GM12875 (cell line): ENCODE measurements at regions not wholly inside any gene's neighbourhood (a gene's known extent, or its start where the extent isn't known, plus 50 kb on each side); places are given as distances from the start of the nearest gene placed in this dataset.

Source experiments
- H3K4me3 ChIP-seq: one replicate; pipeline ENCODE4 v1.5.1; 2011; ENCODE audit warnings: low read depth, low read length, control low read depth
- TF ChIP-seq, protein P1 (sequence below): IDR thresholded peaks from 2 replicates; pipeline ENCODE4 v1.5.1; 2011; ENCODE audit warnings: low read depth, mild to moderate bottlenecking, control low read depth, inconsistent platforms, low read length, moderate library complexity, borderline replicate concordance; ENCODE audit not compliant: insufficient read depth

DNA sequence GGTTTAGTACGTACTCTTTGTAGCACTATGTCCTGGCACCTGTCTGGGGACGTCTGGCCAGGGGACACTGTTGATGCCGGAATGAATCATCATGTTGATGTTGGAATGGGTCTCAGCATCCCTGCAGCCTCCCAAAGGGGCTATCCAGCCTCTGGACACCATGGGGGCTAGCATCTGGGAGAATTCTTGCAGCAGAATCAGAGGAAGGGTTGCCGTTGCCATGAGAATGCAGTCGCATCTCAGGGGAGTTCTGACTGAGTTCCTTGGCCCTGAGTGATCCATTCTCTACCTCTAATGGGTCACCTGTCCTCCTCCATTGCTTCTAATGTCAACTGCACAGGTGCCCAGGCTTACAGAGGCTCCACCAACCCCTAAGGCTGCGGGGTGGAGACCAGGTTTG lies 129.1 kb downstream of the UQCRFS1 start:
- TF ChIP-seq, protein P1, sequence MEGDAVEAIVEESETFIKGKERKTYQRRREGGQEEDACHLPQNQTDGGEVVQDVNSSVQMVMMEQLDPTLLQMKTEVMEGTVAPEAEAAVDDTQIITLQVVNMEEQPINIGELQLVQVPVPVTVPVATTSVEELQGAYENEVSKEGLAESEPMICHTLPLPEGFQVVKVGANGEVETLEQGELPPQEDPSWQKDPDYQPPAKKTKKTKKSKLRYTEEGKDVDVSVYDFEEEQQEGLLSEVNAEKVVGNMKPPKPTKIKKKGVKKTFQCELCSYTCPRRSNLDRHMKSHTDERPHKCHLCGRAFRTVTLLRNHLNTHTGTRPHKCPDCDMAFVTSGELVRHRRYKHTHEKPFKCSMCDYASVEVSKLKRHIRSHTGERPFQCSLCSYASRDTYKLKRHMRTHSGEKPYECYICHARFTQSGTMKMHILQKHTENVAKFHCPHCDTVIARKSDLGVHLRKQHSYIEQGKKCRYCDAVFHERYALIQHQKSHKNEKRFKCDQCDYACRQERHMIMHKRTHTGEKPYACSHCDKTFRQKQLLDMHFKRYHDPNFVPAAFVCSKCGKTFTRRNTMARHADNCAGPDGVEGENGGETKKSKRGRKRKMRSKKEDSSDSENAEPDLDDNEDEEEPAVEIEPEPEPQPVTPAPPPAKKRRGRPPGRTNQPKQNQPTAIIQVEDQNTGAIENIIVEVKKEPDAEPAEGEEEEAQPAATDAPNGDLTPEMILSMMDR: no peak
- H3K4me3 ChIP-seq: no peak overlapping the region

DNA sequence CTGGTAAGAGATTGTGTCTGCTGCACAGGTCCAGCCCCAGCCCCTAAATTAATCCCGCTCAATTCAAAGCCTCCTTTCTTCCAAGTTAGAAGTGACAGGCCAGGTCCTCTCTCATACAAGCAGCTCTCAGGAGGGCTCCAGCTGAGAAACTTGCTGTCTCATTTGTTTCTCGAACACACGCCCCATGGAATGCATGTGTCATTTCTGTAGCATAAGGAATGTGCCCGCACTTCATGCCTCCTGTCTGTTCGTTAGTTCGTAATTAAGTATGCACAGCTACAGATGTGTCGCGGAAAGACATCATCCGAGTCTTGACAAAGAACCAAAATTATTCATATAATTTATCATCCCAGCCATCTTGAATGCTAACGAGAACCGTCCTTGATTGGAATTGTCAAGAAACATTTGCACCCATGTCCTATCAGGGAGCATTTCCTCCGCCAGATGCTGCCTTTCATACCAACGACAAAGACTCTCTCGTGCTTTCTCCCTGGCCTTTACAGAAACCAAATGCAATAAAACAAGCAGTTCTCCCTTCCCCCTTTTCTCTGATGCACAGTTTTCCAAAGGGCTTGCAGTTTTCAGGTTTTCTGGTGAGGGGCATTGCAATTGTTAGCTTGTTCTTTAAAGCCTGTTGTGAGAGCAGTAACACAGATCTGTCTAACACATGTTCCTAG lies 133.5 kb downstream of the UQCRFS1 start:
- no peak overlapping the region for H3K4me3 ChIP-seq
- TF ChIP-seq, protein P1: no peak

DNA sequence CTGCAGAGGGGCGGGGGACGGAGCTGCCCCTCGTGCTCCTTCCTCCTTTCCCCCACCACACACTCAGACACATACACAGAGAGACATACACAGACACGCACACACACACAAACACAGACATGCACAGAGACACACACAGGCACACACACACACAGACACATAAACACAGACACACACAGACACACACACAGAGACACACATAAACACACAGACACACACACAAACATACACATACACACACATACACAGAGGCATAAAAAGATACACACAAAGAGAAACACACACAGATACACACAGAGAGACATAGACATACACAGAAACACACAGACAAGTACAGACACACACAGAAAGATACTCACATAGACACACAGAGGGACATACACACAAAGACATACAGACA lies 136.0 kb downstream of the UQCRFS1 start:
- H3K4me3 ChIP-seq: no peak overlapping the region
- TF ChIP-seq, protein P1: no peak

DNA sequence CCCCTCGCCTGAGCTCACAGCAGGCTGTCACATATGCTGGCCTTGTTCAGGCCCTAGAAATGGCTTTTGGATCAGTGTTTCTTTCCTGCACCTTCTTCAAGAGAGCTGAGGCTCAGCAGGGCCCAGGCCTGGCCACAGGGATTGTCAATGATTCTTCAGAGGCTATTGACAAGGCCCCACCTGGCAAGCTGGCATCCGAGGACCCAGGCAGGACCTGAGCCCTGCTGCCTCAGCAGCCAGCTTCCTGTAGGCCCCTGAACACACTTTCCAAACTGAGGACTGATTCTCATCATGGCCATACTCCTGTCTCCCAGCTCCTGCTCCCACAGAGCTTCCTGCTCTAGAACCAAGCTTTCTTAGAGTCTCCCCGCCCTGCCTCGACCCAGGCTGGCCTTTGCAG lies 136.8 kb downstream of the UQCRFS1 start:
- TF ChIP-seq, protein P1: no peak

DNA sequence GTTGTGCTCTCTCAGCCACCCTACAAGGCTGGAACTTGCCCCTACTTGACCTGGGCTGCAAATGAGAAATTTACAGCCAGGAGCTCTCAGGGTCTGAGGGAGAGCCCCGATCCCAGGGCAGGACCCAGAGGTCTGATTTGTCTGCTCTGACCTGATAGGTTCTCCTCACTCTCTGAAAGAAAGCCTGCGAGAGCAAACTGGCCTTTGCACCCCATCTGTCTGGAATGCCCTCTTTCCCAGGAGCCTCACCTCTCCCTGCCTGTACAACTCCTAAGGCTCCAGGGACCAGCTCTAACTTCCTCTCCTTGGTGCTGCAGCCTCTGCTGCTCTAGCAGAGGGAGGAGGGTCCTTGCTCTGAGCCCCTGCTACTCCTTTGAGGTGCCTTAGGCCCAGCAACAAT lies 137.8 kb downstream of the UQCRFS1 start:
- no peak overlapping the region for H3K4me3 ChIP-seq
- TF ChIP-seq, protein P1: no peak

More for the DNA sequence above, 136.8 kb downstream of the UQCRFS1 start:
- H3K4me3 ChIP-seq: no peak overlapping the region

DNA sequence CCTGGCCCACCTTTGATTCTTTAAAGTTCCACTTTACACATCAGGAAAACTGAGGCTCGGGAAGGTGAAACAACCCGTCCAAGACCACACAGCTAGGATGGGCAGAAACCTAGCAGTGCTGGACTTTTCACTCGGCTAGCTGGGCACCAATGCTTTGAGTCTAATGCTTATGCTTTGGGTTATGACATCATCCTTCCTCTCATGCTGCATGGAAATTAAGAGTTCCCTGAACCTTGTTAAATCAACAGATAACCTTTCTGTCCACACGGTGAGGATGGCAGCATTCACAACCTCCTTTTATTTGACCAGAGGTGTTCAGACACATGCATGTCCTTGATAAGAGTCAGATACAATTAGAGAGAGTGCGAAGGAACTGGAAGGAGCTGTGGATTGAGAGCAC lies 138.4 kb downstream of the UQCRFS1 start:
- TF ChIP-seq, protein P1: no peak
- no peak overlapping the region for H3K4me3 ChIP-seq

DNA sequence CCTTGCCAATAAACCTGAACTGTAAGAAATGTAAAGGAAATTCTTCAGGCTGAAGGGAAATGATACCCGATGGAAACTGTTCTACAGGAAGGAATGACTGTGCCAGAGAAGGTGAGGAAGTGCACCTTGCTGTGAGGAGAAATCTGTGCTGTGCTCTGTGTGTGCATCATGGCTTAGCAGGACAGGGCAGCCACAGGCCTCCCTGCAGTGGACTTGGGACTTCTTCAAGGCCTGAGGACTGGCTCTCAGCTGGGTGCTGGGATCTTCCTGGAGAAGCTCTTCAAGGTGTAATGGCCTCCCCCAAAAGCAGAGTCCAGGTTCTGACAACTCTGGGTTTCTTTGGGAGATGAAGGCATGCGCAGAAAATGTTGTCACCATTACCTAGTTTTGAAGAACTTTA lies 145.1 kb downstream of the UQCRFS1 start:
- TF ChIP-seq, protein P1: no peak
- no peak overlapping the region for H3K4me3 ChIP-seq
